Stomach (tissue), 8 donors: ENCODE measurements at regions not wholly inside any gene's neighbourhood (a gene's known extent, or its start where the extent isn't known, plus 50 kb on each side); places are given as distances from the start of the nearest gene placed in this dataset.

ENCODE experiments used
- DNase-seq, 2 donors: peaks; one replicate each; pipeline versions ENCODE4 v3.0.0 to v3.0.0-alpha.2; 2013 to 2019
- H3K27ac ChIP-seq, 5 donors: fragments of 200-600 bp in 4 of 5; sonication (generic) in 4 of 5; one replicate each; pipeline ENCODE4 v1.5.1; 2013 to 2019; ENCODE audit warnings: mild to moderate bottlenecking in 1 of 5, moderate library complexity in 1 of 5
- H3K27me3 ChIP-seq, 3 donors: fragments of 200-600 bp; sonication (generic); one replicate each; pipeline ENCODE4 v1.5.1; 2017 to 2019; ENCODE audit warnings: mixed run types in 1 of 3
- H3K36me3 ChIP-seq, 4 donors: fragments of 200-600 bp; sonication (generic); 1 replicate in 3 of 4; 2 replicates in 1 of 4; pipeline ENCODE4 v1.5.1; 2016 to 2019
- H3K4me1 ChIP-seq, 4 donors: fragments of 200-600 bp; sonication (generic); one replicate each; pipeline ENCODE4 v1.5.1; 2016 to 2019
- H3K4me3 ChIP-seq, 4 donors: fragments of 200-600 bp; sonication (generic) in 3 of 4; one replicate each; pipeline ENCODE4 v1.5.1; 2016 to 2019; ENCODE audit warnings: mild to moderate bottlenecking in 1 of 4
- H3K9me3 ChIP-seq, 4 donors: fragments of 200-600 bp; sonication (generic); one replicate each; pipeline ENCODE4 v1.5.1; 2016 to 2019
- CTCF ChIP-seq, 7 experiments: fragments of 450-650 bp in 4 of 7; fragments of 200-600 bp in 3 of 7; sonication (generic) in 3 of 7; IDR thresholded peaks; one replicate each; pipeline ENCODE4 v1.5.1; 2016 to 2019; ENCODE audit warnings: antibody characterized with exemption in 7 of 7, control low read depth in 2 of 7, mild to moderate bottlenecking in 1 of 7
- EP300 ChIP-seq: sonication (generic); formaldehyde crosslinking; IDR thresholded peaks from one replicate; pipeline ENCODE4 v1.6.1; 2017; ENCODE audit warnings: antibody characterized with exemption
- POLR2A ChIP-seq, 4 donors: fragments of 450-650 bp; IDR thresholded peaks; one replicate each; pipeline ENCODE4 v1.6.1; 2016; ENCODE audit warnings: antibody characterized with exemption in 4 of 4, control low read depth in 2 of 4, mild to moderate bottlenecking in 1 of 4, moderate library complexity in 1 of 4
- POLR2AphosphoS5 ChIP-seq, 3 donors: sonication (generic); formaldehyde crosslinking; IDR thresholded peaks; one replicate each; pipeline ENCODE4 v1.6.1; 2016; ENCODE audit warnings: antibody characterized with exemption in 3 of 3
- WGBS, 5 donors: extraction: QIAGEN DNeasy Blood & Tissue Kit in 3 of 5; methylation state at CpG; one replicate each; pipeline versions ENCODE4 v1.1.5 to v1.1.7; 2013 to 2018; 5-methylcytosine and 5-hydroxymethylcytosine counted together
- intact Hi-C: fragments of 100-400 bp; cut with DNase I; formaldehyde crosslinking; loops from one replicate; pipeline ENCODE4 v1.15.1; 2023; ENCODE audit warnings: low total_unique reads
- donor health status: healthy with polysubstance abuse.
- donor health status: Bipolar disorder and iron deficiency.
- donor health status: healthy.

DNA sequence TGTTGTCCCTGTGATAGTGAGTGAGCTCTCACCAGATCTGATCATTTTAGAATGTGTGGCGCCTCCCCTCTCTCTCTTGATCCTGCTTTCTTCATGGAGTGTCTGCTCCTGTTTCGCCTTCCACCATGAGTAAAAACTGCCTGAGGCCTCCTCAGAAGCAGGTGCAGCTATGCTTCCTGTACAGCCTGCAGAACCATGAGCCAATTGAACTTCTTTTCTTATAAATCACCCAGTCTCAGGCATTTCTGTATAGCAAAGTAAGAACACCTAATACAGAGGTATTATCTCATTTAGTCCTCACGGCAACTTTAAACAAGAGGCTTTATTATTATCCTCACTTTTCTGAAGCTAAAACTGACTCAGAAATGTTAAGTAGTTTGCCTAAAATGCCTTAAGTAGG lies 81.3 kb upstream of the BTG1 start:
- Histone ChIP-seq H3K36me3 (no peaks in the 10 kb centered on the region), H3K4me1 (peaks cover 0 to 6% (median 3%) of the 10 kb centered on the region in 4 donors), H3K27me3 (no peaks in the 10 kb centered on the region), H3K27ac (no peak overlapping the region), H3K4me3 (no peak overlapping the region), H3K9me3 (no peaks in the 10 kb centered on the region)
- no peak for DNase-seq
- intact Hi-C loops = no loop called here
- no peak for TF ChIP-seq CTCF (IDR thresholded peaks at IDR 0.05)
- no peak for TF ChIP-seq POLR2A (IDR thresholded peaks at IDR 0.05)
- no peak for TF ChIP-seq POLR2AphosphoS5 (IDR thresholded peaks at IDR 0.05)
- 63 to 97% (median 75%) methylated on average over 3 of the region's 3 CpGs for WGBS, 5 donors

GRCh38 chr12:92226071-92226661 lies 80.5 kb upstream of the BTG1 start:
- no peak for TF ChIP-seq EP300
- TF ChIP-seq POLR2AphosphoS5 (IDR thresholded peaks at IDR 0.05) = no peak
- 36 to 63% (median 56%) methylated on average over 4 of the region's 4 CpGs for WGBS, 5 donors
- Histone ChIP-seq H3K9me3 (no peaks in the 10 kb centered on the region), H3K27ac (no peak overlapping the region), H3K27me3 (no peaks in the 10 kb centered on the region), H3K4me3 (no peak overlapping the region), H3K4me1 (peaks cover 0 to 6% (median 3%) of the 10 kb centered on the region in 4 donors), H3K36me3 (no peaks in the 10 kb centered on the region)
- intact Hi-C loops = no loop called here
- DNase-seq = peak in 1 of 2 donors; percentile 61

- Histone ChIP-seq H3K27me3 (no peaks in the 10 kb centered on the region), H3K27ac (no peak overlapping the region), H3K4me3 (no peak overlapping the region), H3K4me1 (peaks cover 0 to 6% (median 3%) of the 10 kb centered on the region in 4 donors), H3K36me3 (no peaks in the 10 kb centered on the region), H3K9me3 (no peaks in the 10 kb centered on the region)
- TF ChIP-seq POLR2AphosphoS5 (IDR thresholded peaks at IDR 0.05) (peak in 1 of 3 donors; percentile 40), CTCF (IDR thresholded peaks at IDR 0.05) (no peak)
- intact Hi-C loops = no loop called here
- 44 to 58% (median 55%) methylated on average over 6 of the region's 6 CpGs for WGBS, 5 donors
- DNase-seq = peak in 1 of 2 donors; percentile 39
Measured at GRCh38 chr12:92224685-92225331, 79.2 kb upstream of the BTG1 start.

DNA sequence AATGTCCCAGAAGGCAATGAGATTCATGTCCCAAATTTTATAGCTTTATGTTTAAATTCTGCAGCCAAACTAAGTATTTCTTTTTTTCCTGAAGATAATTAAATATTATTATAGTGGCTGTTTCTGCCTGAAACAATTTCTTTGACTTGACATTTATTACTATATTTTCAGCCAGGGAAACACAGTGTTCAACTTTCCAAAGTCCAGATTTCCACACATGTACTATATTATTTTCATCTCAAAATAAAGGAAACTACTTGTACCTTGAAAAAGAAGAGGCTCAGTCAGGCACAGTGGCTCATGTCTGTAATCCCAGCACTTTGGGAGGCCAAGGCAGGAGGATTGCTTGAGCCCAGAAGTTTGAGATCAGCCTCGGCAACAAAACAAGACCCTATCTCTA lies 77.8 kb upstream of the BTG1 start:
- intact Hi-C loops = no loop called here
- no peak overlapping the region for H3K4me3 ChIP-seq
- H3K27ac ChIP-seq = no peak overlapping the region

More for the DNA sequence above, 77.8 kb upstream of the BTG1 start:
- no peaks in the 10 kb centered on the region for H3K9me3 ChIP-seq
- no peak for DNase-seq
- peaks cover 0 to 6% (median 3%) of the 10 kb centered on the region in 4 donors for H3K4me1 ChIP-seq
- no peaks in the 10 kb centered on the region for H3K27me3 ChIP-seq
- TF ChIP-seq CTCF (IDR thresholded peaks at IDR 0.05) (no peak), POLR2AphosphoS5 (IDR thresholded peaks at IDR 0.05) (no peak), EP300 (no peak), POLR2A (IDR thresholded peaks at IDR 0.05) (no peak)
- H3K36me3 ChIP-seq = no peaks in the 10 kb centered on the region
- WGBS, 5 donors = 82 to 100% (median 91%) methylated on average over 1 of the region's 1 CpG
